Activated CD4-positive, CD25-positive, alpha-beta regulatory T cell treated with anti-CD3 and anti-CD28 coated beads, Interleukin-2, amount 50 U/mL, for 24 hours (primary cell): ENCODE measurements at regions not wholly inside any gene's neighbourhood (a gene's known extent, or its start where the extent isn't known, plus 50 kb on each side); places are given as distances from the start of the nearest gene placed in this dataset.

Experiments
- ATAC-seq, 2 donors: fragments of 150-1000 bp; cut with Tn5 transposase; one replicate each; pipeline ENCODE4 v1.10.0; 2021; ENCODE audit warnings: mild to moderate bottlenecking in 1 of 2, moderate library complexity in 1 of 2

DNA sequence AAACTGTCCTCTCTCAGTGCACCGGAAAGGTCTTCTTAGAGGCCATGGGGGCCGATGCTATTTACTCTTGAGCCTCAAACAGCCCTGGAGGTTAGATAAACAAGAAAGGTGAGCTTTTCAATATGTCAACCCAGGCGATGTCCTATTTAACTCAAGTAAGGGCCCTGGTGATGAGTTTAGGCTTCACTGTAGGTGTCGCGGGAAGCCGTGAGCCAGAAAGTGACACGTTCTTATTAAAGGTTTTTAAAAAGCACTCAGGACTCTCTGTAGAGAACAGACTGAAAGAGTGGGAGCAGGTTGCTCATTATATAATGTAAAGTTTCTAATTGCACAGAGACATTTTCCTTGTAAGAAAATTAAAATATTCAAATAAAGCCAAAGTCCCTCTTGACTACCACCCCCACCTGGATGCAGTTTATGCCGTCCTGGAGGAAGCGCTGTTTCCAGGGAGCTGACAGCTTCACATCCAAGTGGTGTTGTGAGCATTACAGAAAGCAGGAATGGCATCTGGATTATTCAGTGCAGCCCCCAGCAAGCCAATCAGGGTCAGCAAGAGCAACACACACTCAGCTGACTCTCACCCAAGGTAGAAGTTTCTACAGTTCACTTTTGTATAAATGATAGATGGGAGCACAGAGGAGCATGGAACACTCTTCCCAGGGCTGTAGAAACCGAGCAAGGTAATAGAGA is 280.3 kb downstream of the DRD1 start:
- ATAC-seq, result no peak

DNA sequence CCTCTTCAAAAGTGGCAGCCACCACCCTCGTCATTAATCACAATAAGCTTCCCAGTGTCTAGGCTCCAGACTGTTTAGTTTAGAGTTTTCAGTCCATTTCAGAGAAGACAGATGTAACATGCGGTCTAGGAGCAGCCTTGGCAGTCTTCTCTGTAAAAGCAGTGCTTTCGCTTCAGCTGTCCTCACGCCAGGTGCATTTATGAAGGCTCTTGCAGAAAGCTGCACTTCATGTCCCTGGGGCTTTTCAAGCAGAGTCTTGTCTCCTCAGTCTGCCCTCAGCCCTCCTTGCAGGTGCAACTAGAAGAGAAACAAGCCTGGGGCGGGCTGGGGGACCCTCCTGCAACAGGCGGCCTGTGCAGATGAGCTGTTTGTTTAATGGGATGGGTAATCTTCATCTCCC is 281.9 kb downstream of the DRD1 start:
- ATAC-seq, result no peak

DNA sequence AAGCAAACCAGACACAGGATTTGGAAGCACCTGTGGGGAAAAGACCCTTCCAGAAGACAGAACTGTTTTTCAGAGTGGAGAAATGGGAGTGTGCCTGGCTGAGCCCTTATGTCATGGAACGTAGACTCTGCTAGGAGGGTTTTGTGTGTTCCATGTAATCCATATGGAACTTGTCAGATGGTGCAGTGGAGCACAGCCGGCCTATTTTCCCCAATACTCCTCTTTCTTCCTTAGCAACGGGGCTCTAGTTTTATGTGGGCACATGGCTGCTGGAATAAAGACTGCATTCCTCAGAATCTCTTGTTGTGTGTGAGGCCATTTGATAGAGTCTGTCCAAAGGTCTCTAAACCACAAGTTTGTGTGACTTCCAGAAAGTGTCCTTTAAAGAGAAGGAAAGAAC is 284.0 kb downstream of the DRD1 start:
- no peak for ATAC-seq

DNA sequence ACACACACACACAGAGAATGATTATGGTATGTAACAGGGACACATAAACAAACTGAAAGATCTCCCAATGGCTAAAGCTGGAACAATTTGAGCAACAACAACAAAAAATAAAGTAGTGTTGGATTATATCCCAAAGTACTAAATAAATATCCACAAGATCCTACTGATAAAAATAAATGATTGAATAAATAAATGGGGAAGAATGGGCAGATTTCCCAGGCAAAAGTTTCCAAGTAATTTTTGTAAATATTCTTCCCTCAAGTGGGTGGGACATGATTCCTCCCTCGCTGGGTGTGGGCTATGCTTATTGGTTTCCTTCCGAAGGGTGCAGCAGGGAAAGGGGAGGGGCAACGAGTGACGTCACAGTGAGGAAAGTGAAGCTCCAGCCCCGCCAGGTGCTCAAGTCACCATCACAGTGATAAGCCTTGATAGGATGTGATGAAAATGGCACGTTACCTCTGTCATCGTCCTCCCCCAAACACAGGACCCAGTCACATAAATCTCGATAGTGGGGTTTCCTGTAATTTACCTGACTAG is 295.3 kb downstream of the DRD1 start:
- no peak for ATAC-seq

DNA sequence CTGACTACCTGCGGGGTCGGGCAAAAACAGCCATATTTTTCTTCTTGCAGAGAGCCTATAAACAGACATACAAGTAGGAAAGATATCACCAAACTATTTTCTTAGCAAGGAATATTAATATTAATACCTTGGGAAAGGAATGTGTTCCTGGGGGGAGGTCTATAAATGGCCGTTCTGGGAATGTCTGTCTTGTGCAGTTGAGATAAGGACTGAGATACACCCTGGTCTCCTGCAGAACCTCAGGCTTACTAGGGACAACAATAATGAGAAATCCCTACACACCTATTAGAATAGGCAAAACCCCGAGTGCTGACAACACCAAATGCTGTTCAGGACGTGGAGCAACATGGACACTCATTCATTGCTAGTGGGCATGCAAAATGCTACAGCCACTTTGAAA is 297.2 kb downstream of the DRD1 start:
- no peak for ATAC-seq

DNA sequence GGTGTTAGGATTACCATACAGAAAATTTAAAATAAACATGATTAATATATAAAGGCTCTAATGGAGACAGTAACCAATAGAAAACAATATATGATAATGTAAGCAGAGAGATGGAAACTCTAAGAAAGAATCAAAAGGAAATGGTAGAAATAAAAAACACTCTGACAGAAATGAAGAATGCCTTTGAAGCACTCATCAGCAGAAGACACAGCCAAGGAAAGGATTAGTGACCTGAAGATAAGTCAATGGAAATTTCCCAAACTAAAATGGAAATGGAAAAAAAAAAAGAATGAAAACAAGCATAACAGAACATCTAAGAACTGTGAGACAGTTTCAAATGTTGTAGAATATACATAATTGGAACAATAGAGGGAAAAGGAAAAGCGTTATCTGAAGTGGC is 302.6 kb downstream of the DRD1 start:
- ATAC-seq, result no peak

DNA sequence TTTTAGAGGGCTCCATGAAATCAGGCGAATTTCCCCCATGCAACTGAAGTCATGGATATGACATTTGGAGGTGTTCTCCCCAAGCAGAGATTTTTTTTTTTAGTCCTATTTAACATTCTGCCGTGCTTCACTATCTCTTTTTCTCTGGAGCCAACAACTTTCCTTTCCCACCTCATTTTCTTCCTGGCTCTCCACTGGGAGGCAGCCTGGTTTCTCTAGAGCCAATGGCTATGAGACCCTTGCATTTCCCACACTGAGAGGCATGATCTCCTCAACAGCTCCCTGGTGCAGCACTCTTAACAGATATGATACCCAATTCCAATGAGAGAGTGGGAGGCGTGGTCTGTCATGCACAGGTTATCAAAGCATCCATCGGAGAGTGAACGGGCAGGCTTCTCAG is 310.8 kb downstream of the DRD1 start:
- no peak for ATAC-seq

DNA sequence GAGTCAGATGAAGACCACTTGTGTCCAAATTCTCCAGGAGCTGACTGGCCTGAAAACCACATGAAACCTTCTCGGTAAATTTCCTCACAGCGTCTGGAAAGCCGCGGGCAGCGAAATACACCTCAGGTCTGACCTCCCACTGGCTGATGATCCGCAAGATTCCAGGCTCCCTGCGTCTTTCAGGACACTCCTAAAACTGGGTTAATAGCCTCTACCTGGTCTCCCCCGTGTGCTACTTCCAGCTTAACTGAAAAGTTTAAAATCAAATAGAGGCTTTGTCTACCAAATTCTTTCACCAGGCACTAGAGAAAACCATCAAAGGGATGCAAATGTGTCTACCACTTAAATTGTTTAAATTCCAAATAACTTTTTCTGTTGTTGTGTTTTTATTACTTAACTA is 312.6 kb downstream of the DRD1 start:
- no peak for ATAC-seq

DNA sequence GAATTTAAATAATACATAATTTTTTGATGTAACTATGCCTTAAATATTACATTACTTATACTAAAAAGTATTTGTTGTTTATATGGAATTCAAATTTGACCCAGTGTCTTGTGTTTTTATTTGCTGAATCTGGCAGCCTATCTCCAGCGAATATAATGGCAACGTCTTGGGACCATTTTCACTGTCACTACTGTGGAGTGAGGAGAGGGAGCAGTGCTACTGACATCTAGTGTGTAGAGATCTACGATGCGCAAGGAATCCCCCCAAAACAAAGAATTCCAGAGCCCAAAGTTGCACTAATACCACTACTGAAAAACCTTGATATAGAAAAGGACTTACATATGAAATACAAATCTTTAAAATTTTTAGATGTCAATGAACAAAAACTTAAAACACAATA is 314.4 kb downstream of the DRD1 start:
- no peak for ATAC-seq

DNA sequence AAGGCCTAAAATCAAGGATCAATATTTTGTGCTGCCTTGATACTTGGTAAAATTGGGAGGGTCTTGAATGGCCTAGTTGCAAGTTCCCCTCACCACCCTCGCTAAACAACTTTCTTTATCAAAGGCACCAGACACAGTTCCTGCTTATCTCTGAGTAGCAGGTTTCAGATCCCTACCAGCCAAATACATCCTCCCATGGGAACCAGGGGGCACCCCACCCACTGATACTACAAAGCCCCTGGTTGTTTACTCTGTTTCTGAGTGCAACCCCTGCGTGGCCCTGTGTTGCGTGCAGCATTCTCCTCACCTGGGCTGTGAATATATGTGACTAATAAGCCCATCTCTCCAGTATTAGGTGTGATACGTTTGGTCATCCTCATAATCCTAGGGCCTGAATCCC is 314.9 kb downstream of the DRD1 start:
- ATAC-seq, result no peak

DNA sequence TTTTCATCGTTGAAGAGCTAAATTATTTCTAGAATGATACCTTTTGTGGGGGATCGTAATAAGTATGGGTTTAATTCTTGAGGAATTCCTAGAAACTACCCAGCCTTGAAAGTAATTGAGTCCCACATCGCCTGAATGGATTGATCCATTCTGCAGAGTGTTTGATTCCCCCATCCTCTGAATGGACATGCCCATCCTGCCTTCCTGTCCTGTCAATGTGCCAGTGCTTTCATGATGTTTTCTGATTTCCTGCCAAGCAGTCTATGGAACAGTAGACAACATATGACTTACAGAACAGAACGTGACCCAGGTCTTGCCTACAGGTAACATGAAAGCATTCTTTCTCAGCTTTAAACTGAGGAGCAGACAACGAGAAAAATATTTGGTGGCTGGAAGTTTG is 319.2 kb downstream of the DRD1 start:
- ATAC-seq, result no peak

DNA sequence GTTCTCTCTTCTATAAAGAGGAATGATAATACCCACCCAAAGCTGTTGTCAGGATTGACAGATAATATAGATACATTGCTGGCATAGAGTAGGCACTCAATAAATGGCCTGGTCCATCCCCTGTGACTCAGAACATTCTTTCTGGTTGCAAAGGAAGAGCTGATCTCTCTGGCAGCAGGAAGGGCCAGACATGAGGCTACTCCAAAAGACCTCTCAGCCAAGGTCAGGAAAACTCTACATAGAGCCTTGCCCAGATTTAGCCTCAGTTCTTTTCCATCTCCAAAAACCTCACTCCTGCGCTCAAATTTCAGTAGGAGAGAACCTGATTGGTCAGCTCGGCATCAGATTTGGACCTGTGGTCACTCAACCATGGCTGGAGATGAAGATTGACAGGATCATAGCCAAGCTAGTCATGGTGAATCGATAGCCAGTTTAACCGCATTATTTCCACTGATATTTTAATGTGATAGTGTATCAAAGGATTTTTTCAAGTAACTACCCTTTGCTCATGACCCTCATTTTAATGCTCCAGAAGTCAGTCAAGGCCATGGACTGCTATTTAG is 319.6 kb downstream of the DRD1 start:
- ATAC-seq, result no peak

DNA sequence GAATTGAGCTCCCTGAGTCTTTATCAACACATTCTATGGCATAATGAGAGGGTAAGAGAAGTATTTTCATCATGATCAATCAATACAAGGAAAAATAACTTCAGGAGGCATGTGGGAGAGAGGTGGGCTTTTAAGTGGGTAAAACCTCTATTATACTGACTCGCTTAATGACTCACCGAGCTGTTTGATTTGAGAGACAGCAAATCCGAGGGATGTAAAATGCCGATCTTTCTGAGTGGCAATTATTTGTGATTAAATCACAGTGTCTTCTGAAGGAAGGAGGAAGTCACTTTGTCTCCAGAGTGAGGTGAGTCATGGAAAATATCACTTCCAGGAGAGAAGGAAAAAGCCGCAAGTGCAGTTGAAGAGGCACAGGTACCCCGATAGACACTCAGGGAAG is 320.4 kb downstream of the DRD1 start:
- no peak for ATAC-seq

DNA sequence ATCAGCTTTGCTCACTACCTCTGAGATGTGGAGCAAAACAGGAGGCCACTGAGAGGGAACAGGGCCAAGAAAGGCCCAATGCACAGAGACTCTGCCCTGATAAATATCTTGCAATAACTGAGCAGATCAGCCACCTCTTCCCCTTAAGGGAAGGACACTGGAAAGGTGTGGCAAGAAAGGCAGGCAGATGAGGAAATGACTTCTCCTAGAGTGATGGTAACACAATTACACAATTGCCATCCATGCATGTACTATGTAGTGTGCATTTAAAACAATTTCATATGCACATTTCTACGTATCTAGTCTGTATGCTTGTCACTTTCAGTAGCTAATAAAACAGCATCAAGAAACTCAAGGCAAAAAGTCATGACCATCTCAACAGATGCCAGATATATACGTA is 322.5 kb downstream of the DRD1 start:
- ATAC-seq, result no peak

DNA sequence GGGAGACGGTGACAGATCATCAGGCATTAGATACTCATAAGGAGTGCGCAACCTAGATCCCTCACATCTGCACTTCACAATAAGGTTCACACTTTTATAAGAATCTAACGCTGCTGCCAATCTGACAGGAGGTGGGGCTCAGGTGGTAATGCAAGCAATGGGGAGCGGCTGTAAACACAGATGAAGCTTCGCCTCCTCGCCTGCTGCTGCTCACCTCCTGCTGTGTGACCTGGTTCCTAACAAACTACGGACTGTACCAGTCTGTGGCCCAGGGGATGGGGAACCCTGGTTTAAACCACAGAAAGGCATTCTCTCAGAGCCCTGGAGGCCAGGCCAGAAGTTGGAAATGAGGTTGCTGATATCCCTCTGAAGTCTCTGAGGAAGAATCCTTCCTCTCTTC is 323.6 kb downstream of the DRD1 start:
- ATAC-seq, result no peak

DNA sequence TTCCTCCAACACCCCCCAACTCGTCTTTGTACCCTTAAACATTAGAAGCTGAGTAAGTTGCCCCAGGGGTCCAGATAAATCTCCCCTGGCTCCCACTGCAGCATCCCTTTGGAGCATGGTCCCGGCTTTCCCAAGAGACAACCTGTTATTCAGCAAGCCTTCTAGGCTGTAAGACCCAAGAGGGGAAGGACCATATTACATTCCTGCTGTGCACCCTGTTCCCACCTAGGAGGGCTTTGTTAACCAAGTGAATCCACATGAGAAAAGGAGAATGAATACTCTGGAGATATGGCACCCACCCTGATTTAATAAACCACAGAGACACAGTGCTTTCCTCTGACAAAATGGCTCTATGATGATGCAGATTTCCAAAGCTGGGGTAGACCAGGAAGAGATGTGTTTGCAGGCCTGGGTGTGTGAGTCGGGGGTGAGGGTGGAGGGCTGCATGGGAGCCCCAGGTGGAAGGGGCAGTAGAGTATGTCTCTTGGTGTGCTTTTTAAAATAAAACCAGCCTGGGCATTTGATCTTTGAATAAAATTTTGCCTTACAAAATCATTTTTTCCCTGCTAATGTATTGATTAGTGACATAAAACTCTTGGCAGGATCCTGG is 325.2 kb downstream of the DRD1 start:
- ATAC-seq, result no peak

DNA sequence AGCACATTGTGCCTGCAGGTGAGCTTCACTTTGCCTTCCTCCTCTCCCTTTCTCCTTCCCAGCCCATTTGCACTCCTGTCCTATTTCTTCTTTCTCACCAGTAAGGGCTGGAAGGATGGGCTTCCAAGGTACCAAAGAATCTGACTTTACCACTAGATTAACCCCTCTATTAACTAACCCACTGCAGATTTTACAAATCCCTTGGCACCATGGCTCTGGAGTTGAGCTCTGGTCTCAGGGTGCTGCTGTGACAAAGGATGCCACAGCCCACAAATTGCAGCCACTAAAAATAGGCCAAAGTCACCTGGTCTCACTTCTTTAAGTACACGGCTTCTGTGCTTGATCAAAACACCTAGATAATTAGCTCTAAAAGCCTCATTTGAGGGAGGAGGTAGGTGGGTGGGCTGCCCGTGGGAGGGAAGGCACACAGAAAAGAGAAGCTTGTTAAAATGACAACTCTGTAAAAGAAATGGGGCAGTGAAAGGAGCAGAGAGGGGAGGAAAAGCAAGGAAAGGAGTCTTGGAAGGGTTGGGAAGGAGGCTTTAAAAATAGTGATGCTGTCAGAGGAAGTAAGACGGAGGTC is 327.4 kb downstream of the DRD1 start:
- no peak for ATAC-seq

DNA sequence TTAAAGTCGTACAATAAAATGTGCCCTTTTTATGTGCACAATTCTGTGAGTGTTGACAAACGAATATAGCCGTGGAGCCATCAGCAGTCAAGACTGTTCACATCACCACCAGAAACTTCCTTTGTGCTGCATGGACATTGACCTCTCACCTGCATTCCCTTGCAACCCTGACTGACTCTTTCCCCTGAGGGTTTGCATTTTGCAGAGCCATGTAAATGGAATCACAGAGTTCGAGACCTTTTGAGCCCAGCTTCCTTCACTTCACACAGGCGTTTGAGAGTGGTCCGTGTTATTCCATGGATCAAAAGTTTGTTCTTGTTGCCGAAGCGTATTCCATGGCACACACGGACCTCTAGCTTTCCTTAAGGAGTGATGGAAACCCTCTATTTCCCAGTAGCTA is 328.2 kb downstream of the DRD1 start:
- no peak for ATAC-seq

DNA sequence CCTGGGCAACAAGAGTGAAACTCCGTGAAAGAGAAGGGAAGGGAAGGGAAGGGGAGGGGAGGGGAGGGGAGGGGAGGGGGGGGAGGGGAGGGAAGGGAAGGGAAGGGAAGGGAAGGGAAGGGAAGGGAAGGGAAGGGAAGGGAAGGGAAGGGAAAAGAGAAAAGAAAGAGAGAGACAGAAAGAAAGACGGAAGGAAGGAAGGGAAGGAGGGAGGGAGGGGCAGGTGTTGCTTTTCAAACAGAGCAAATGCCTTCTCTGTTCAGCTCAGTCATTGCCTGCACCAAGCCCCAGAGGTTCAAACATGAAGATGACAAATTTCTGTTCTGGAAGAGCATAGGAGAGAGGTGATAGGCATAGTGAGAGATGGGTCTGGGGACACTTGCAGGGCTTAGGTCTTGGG is 330.0 kb downstream of the DRD1 start:
- ATAC-seq, result no peak

DNA sequence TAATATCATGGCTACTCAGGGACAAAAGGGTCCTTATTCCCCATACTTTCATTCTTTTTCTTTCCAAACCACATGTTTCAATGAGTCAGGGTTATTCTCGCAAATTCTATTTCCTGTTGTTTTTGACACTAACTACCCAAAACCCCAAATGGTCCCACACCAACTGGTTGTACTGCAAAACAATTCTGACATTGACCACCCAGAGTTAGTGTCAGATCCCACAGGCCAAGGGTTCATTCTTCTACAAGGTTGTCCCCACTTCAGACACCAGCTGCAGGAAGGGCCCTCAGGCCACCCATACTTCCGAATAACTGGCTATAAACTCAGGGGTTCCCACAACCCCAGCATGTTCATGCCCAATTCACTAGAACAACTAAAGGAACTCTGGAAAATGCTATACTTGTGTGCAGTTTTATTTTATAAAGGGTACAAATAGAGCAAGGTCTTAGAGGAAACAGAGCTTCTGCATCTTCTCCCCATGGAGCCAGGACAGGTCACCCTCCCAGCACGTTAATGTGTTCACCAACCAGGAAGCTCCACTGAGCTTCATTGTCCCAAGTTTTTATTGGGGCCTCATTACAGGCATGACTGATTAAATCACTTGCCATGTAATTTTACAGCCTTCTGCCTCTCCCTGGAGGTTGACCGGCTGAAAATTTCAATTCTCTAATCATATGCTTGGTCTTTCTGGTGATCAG is 334.8 kb downstream of the DRD1 start:
- no peak for ATAC-seq

DNA sequence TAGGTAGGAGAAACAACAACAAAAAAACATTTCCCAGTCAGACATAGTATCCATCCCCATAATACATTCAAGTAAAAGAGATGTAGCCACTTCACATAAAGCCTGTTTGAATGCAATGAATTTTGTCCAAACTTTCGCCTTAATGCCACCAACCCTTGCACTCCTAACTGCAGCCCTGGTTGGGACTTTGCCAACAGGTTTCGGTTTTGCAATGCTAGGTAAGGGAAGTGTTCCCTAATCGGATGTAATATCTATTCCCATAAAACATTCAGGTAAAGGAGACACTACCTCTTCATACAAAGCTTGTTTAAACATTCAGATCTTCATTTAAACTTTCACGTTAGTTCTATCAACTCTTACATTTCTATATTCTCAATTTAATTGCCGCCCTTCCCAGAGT is 336.1 kb downstream of the DRD1 start:
- no peak for ATAC-seq

DNA sequence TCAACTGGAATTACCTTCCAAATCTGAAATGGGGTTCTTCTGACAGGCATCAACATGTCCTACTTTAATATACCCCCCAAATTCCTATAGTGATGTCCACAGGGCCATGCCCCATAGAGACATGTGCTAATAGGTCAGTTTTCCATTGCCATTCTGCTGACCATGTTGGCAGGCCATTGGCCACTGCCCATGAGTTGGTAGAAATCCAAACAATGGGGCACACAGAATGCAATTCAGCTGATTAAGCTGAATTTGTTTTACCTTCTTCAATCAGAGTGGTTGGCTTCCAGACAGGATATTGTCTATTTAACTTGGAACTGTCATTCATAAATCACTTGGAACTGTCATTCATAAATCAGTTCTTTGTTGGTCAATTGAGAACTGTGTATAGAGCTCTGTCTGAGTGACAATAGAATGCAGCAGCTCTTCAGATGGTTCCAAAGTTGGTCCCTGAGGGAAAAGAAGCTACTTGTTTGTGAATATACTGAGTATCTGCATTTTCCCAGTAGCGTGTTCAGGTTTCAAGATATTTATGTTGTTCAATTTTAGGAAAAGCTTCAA is 336.9 kb downstream of the DRD1 start:
- no peak for ATAC-seq

DNA sequence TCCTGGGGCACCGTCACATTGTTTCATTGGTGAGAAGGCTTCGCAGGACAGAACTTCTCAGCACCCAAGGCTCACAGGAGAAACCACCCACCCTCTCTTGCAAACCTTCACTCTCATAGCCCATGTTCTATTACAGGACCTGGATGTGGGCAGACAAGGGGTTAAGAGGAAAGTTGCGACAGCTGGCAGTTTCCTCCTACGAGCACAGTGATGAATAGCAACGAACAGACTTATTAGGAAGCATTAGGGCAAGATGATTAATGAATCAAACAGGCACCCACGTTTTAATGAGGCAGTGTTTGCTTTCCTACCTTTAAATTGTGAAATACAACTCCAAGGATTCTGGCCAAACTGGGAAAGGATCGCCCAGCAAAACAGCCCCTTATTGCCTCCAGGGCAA is 339.3 kb downstream of the DRD1 start:
- no peak for ATAC-seq
